GM23248 (cell line): ENCODE measurements at regions not wholly inside any gene's neighbourhood (a gene's known extent, or its start where the extent isn't known, plus 50 kb on each side); places are given as distances from the start of the nearest gene placed in this dataset.

Source experiments
- DNase-seq: peaks from one replicate; pipeline ENCODE4 v3.0.0-alpha.2; 2015
- H2AFZ ChIP-seq: fragments of 200-600 bp; sonication (generic); 2 replicates; pipeline ENCODE4 v1.6.1; 2016; ENCODE audit warnings: antibody characterized with exemption
- H3F3A ChIP-seq: fragments of 200-600 bp; sonication (generic); 2 replicates; pipeline ENCODE4 v1.6.1; 2016; ENCODE audit warnings: mild to moderate bottlenecking, antibody characterized with exemption, mixed run types; ENCODE audit not compliant: insufficient read depth
- H3K27ac ChIP-seq: fragments of 200-600 bp; sonication (generic); 2 replicates; pipeline ENCODE4 v1.5.1; 2016; ENCODE audit warnings: mild to moderate bottlenecking
- H3K27me3 ChIP-seq: fragments of 200-600 bp; sonication (generic); replicated peaks from 2 replicates; pipeline ENCODE4 v1.6.1; 2016; ENCODE audit warnings: mild to moderate bottlenecking; ENCODE audit not compliant: insufficient read depth
- H3K36me3 ChIP-seq: fragments of 200-600 bp; sonication (generic); 2 replicates; pipeline ENCODE4 v1.6.1; 2016; ENCODE audit warnings: low read depth, mild to moderate bottlenecking
- H3K4me1 ChIP-seq: fragments of 200-600 bp; sonication (generic); 2 replicates; pipeline ENCODE4 v1.6.1; 2016; ENCODE audit warnings: mild to moderate bottlenecking; ENCODE audit not compliant: insufficient read depth
- H3K4me2 ChIP-seq: fragments of 200-600 bp; sonication (generic); one replicate; pipeline ENCODE4 v1.6.1; 2016; ENCODE audit warnings: mild to moderate bottlenecking; ENCODE audit not compliant: unreplicated experiment
- H3K4me3 ChIP-seq: fragments of 200-600 bp; sonication (generic); 2 replicates; pipeline ENCODE4 v1.5.1; 2016; ENCODE audit warnings: mild to moderate bottlenecking
- H3K79me2 ChIP-seq: fragments of 200-600 bp; sonication (generic); 2 replicates; pipeline ENCODE4 v1.6.1; 2016; ENCODE audit warnings: mild to moderate bottlenecking; ENCODE audit not compliant: insufficient read depth
- H3K9ac ChIP-seq: fragments of 200-600 bp; sonication (generic); 2 replicates; pipeline ENCODE4 v1.6.1; 2016; ENCODE audit warnings: mild to moderate bottlenecking
- H3K9me2 ChIP-seq: fragments of 200-600 bp; sonication (generic); 2 replicates; pipeline ENCODE4 v1.6.1; 2016; ENCODE audit warnings: mixed run types, mild to moderate bottlenecking, moderate library complexity; ENCODE audit not compliant: insufficient read depth
- H3K9me3 ChIP-seq: fragments of 200-600 bp; sonication (generic); one replicate; pipeline ENCODE4 v1.6.1; 2017; ENCODE audit warnings: low read depth
- H4K20me1 ChIP-seq: fragments of 200-600 bp; sonication (generic); 2 replicates; pipeline ENCODE4 v1.6.0; 2016; ENCODE audit not compliant: insufficient read depth
- EZH2 ChIP-seq: fragments of 200-600 bp; sonication (generic); IDR thresholded peaks from 2 replicates; pipeline ENCODE4 v1.6.1; 2018; ENCODE audit warnings: antibody characterized with exemption, mild to moderate bottlenecking; ENCODE audit not compliant: insufficient read depth, poor library complexity, severe bottlenecking
- EZH2phosphoT487 ChIP-seq: fragments of 200-600 bp; sonication (generic); IDR thresholded peaks from 2 replicates; pipeline ENCODE4 v1.6.1; 2018; ENCODE audit warnings: antibody characterized with exemption, moderate library complexity, mild to moderate bottlenecking, low read depth; ENCODE audit not compliant: insufficient read depth
- WGBS, 2 experiments: methylation state at CpG; one replicate each; pipeline ENCODE4 v1.1.6; 2015 to 2017; ENCODE audit warnings: low lambda C conversion rate in 2 of 2, low coverage in 1 of 2; ENCODE audit errors: missing lambda C conversion rate in 2 of 2; 5-methylcytosine and 5-hydroxymethylcytosine counted together
- in situ Hi-C: fragments of 300-500 bp; cut with MboI; formaldehyde crosslinking; loops from 2 replicates; pipeline ENCODE4 v1.15.0; 2020

GRCh38 chr7:19464241-19464640 is 244.6 kb downstream of the POLR1F start:
- H3K27me3 ChIP-seq: no peaks in the 10 kb centered on the region
- WGBS, 2 experiments: 64 to 81% methylated on average over 3 of the region's 3 CpGs
- no peaks in the 10 kb centered on the region for H3K79me2 ChIP-seq
- H3K9me3 ChIP-seq: no peaks in the 10 kb centered on the region
- H3F3A ChIP-seq: no peaks in the 10 kb centered on the region
- H3K4me1 ChIP-seq: no peaks in the 10 kb centered on the region
- in situ Hi-C loops: no loop called here
- no peaks in the 10 kb centered on the region for H4K20me1 ChIP-seq
- no peaks in the 10 kb centered on the region for H3K9me2 ChIP-seq
- H2AFZ ChIP-seq: no peak overlapping the region
- no peak overlapping the region for H3K9ac ChIP-seq
- no peak overlapping the region for H3K27ac ChIP-seq
- H3K36me3 ChIP-seq: no peaks in the 10 kb centered on the region
- H3K4me3 ChIP-seq: no peak overlapping the region
- peak; percentile 9 for DNase-seq
- H3K4me2 ChIP-seq: no peak overlapping the region
- TF ChIP-seq EZH2 (no peak), EZH2phosphoT487 (no peak)

DNA sequence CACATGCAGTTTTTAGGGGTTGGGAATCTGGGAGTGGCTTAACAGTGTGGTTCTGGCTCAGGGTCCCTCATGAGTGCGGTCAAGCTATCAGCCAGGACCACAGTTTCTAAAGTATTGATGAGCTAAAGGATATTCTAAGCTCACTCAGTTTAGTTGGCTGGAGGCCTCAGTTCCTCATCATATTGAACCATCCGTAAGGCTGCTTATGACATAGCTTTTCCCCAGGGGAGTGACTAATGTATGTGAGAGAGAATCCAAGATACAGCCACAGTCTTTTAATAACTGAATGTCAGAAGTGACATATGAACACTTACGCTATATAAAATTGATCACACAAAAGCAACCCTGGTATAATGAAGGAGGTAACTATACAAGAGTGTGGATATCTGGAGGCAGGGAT is 245.3 kb downstream of the POLR1F start:
- H3K27ac ChIP-seq: no peak overlapping the region
- H3K27me3 ChIP-seq: no peaks in the 10 kb centered on the region
- no peak for TF ChIP-seq EZH2
- TF ChIP-seq EZH2phosphoT487: no peak
- no peaks in the 10 kb centered on the region for H3K9me2 ChIP-seq
- peak; percentile 11 for DNase-seq
- in situ Hi-C loops: no loop called here
- no peaks in the 10 kb centered on the region for H4K20me1 ChIP-seq
- no peak overlapping the region for H3K4me3 ChIP-seq
- H3F3A ChIP-seq: no peaks in the 10 kb centered on the region
- H3K4me1 ChIP-seq: no peaks in the 10 kb centered on the region
- H3K9ac ChIP-seq: no peak overlapping the region
- 83 to 85% methylated on average over 3 of the region's 3 CpGs for WGBS, 2 experiments
- H2AFZ ChIP-seq: no peak overlapping the region
- H3K79me2 ChIP-seq: no peaks in the 10 kb centered on the region
- H3K4me2 ChIP-seq: no peak overlapping the region
- no peaks in the 10 kb centered on the region for H3K36me3 ChIP-seq
- H3K9me3 ChIP-seq: no peaks in the 10 kb centered on the region

DNA sequence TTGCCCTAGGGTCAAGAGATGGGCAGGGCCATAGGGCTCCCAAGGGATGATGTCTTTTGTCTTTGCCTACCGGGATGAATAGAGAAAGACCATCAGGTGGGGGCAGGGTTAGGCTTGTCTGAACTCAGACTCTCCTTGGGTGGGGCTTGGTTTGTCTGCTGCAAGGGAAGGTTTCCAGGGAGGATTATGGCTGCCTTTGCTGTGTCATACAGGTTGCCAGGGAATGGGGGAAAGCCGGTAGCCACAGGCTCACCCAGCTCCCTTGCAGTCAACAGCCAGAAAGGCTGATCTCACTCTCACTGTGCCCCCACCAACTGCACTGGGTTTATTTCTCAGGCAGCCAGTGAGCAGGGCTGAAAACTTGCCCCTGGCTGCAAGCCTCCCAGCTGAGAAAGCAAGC is 253.2 kb downstream of the POLR1F start:
- H4K20me1 ChIP-seq: no peaks in the 10 kb centered on the region
- in situ Hi-C loops: no loop called here
- no peak overlapping the region for H3K4me2 ChIP-seq
- H2AFZ ChIP-seq: no peak overlapping the region
- no peaks in the 10 kb centered on the region for H3K79me2 ChIP-seq
- H3K4me3 ChIP-seq: no peak overlapping the region
- no peak overlapping the region for H3K9ac ChIP-seq
- H3F3A ChIP-seq: no peaks in the 10 kb centered on the region
- H3K27me3 ChIP-seq: no peaks in the 10 kb centered on the region
- no peak for DNase-seq
- no peaks in the 10 kb centered on the region for H3K4me1 ChIP-seq
- TF ChIP-seq EZH2: no peak
- no peak for TF ChIP-seq EZH2phosphoT487
- H3K9me2 ChIP-seq: no peaks in the 10 kb centered on the region
- no peak overlapping the region for H3K27ac ChIP-seq
- H3K36me3 ChIP-seq: no peaks in the 10 kb centered on the region
- WGBS, 2 experiments: 24 to 29% methylated on average over 2 of the region's 2 CpGs
- H3K9me3 ChIP-seq: no peaks in the 10 kb centered on the region

DNA sequence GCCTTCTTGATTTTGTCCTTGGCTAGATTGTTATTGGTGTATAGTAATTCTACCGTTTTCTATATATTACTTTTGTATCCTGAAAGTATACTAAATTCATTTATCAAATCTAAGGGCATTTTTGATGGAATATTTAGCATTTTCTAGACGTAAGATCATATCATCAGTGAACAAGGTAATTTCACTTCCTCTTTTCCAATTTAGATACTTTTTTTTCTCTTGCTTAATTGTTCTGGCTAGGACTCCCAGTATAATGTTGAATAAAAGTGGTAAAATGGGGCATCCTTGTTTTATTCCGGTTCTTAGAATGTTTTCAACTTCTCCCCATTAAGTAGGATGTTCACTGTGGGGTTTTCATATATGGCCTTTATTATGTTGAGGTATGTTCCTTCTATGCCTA is 260.7 kb downstream of the POLR1F start:
- Histone ChIP-seq H3K9me3 (no peaks in the 10 kb centered on the region), H3K4me2 (no peak overlapping the region), H3K27ac (no peak overlapping the region), H3K36me3 (no peaks in the 10 kb centered on the region), H2AFZ (no peak overlapping the region), H3K4me1 (no peaks in the 10 kb centered on the region), H3K9ac (no peak overlapping the region), H3K79me2 (no peaks in the 10 kb centered on the region), H3K4me3 (no peak overlapping the region), H3K27me3 (no peaks in the 10 kb centered on the region), H3K9me2 (no peaks in the 10 kb centered on the region), H3F3A (no peaks in the 10 kb centered on the region), H4K20me1 (no peaks in the 10 kb centered on the region)
- TF ChIP-seq EZH2phosphoT487 (no peak), EZH2 (no peak)
- no peak for DNase-seq
- in situ Hi-C loops: loop anchor here (10.0 to 25.0 kb wide), 2 partner anchors 763 to 1086 kb away; no protein-coding TSS in a partner anchor
- WGBS, 2 experiments: 74 to 78% methylated on average over 3 of the region's 3 CpGs
